SK-N-SH (cell line): ENCODE measurements at regions not wholly inside any gene's neighbourhood (a gene's known extent, or its start where the extent isn't known, plus 50 kb on each side); places are given as distances from the start of the nearest gene placed in this dataset.
"Not testable (repeated sequence)": the region's sequence is repeated elsewhere in the genome, so short reads cannot be mapped to it uniquely, and the experiment has no call there.

Experiments used
- CTCF ChIP-seq: fragments of 200-600 bp; sonication (generic); IDR thresholded peaks from 2 replicates; pipeline ENCODE4 v1.6.1; 2017; ENCODE audit warnings: antibody characterized with exemption, mild to moderate bottlenecking, moderate library complexity
- MAX ChIP-seq: IDR thresholded peaks from 2 replicates; pipeline ENCODE4 v1.4.0; 2012; ENCODE audit warnings: low read depth

GRCh38 chr16:29273298-29274054 lies 133.0 kb downstream of the NPIPB11 start:
- not testable (repeated sequence) for TF ChIP-seq MAX, CTCF
